ENCODE measurements at regions not wholly inside any gene's neighbourhood (a gene's known extent, or its start where the extent isn't known, plus 50 kb on each side); places are given as distances from the start of the nearest gene placed in this dataset.

DNA sequence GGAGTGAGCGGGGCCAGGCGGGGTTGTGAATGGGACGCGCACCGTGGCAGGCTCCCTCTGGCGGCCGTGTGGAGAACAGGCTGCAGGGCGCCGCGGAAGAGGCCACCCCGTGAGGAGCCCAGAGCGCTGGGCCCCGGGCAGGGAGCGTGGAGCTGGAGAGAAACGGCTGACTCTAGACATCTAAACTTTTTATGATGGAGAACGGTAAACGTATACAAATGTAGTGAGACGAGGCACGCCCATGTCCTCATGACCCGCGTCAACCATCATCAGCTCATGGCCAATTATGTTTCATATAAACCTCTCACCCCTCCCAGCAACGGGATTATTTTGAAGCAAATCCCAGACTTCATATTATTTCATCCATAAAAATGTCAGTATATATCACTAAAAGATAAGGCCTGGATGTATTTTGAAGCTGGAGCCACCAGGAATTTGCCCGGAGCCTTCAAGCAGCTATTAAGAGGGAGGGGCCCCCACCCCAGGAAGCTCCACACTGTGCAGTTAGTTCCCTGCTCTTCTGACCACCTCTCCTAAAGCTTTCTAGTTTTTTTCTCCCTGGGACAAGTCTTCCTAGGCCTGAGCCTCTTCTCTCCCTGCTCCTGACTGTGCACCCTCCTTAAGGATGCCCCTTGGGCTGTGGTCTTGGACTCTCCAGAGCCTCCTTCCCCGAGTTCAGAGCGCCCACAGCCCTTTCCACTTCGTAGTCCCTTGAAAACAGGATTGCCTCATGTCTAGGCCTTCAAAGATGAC lies 149.5 kb downstream of the SMAD6 start (continued):
- TF ChIP-seq ZNF436 (CRISPR knock-in tag; IDR thresholded peaks at IDR 0.05) (no peak), TAL1 (IDR thresholded peaks at IDR 0.05) (no peak), ZNF707 (CRISPR knock-in tag; conservative IDR thresholded peaks at IDR 0.05) (no peak), NFIX (CRISPR knock-in tag; IDR thresholded peaks at IDR 0.05; ENCODE audit: low read depth) (no peak), SIN3B (IDR thresholded peaks at IDR 0.05; ENCODE audit: low read depth) (no peak), CEBPB (tag; IDR thresholded peaks at IDR 0.05) (no peak), KLF6 (CRISPR knock-in tag; IDR thresholded peaks at IDR 0.05; ENCODE audit: borderline replicate concordance) (no peak), FOXK1 (CRISPR knock-in tag; IDR thresholded peaks at IDR 0.05; ENCODE audit: borderline replicate concordance) (no peak), CBX2 (IDR thresholded peaks at IDR 0.05; ENCODE audit: insufficient read depth, low read length, poor library complexity, severe bottlenecking) (no peak), ARID2 (IDR thresholded peaks at IDR 0.05) (no peak), TOE1 (IDR thresholded peaks at IDR 0.05; ENCODE audit: borderline replicate concordance) (no peak), TOE1 (CRISPR knock-in tag; IDR thresholded peaks at IDR 0.05; ENCODE audit: borderline replicate concordance, low read depth) (no peak), U2AF2 (optimal IDR thresholded peaks at IDR 0.05; ENCODE audit: low read depth, low read length) (no peak), PTRF (tag; IDR thresholded peaks at IDR 0.05) (no peak), ZFP1 (CRISPR knock-in tag; IDR thresholded peaks at IDR 0.05) (no peak), ATF1 (CRISPR knock-in tag; IDR thresholded peaks at IDR 0.05) (no peak), ATF1 (tag; IDR thresholded peaks at IDR 0.05) (peak; percentile 59), IFI16 (CRISPR knock-in tag; IDR thresholded peaks at IDR 0.05) (no peak), ZNF311 (CRISPR knock-in tag; IDR thresholded peaks at IDR 0.05) (no peak), ZNF23 (CRISPR knock-in tag; IDR thresholded peaks at IDR 0.05) (no peak), CTBP1 (IDR thresholded peaks at IDR 0.05; ENCODE audit: borderline replicate concordance) (peak; percentile 70; the same call in 1 of the 2 replicates), RBM25 (IDR thresholded peaks at IDR 0.05; ENCODE audit: low read depth, low read length, severe bottlenecking) (no peak), ZNF232 (CRISPR knock-in tag; IDR thresholded peaks at IDR 0.05) (no peak), CXXC5 (CRISPR knock-in tag; IDR thresholded peaks at IDR 0.05) (peak; percentile 77)
- TF ChIP-seq, protein P1, sequence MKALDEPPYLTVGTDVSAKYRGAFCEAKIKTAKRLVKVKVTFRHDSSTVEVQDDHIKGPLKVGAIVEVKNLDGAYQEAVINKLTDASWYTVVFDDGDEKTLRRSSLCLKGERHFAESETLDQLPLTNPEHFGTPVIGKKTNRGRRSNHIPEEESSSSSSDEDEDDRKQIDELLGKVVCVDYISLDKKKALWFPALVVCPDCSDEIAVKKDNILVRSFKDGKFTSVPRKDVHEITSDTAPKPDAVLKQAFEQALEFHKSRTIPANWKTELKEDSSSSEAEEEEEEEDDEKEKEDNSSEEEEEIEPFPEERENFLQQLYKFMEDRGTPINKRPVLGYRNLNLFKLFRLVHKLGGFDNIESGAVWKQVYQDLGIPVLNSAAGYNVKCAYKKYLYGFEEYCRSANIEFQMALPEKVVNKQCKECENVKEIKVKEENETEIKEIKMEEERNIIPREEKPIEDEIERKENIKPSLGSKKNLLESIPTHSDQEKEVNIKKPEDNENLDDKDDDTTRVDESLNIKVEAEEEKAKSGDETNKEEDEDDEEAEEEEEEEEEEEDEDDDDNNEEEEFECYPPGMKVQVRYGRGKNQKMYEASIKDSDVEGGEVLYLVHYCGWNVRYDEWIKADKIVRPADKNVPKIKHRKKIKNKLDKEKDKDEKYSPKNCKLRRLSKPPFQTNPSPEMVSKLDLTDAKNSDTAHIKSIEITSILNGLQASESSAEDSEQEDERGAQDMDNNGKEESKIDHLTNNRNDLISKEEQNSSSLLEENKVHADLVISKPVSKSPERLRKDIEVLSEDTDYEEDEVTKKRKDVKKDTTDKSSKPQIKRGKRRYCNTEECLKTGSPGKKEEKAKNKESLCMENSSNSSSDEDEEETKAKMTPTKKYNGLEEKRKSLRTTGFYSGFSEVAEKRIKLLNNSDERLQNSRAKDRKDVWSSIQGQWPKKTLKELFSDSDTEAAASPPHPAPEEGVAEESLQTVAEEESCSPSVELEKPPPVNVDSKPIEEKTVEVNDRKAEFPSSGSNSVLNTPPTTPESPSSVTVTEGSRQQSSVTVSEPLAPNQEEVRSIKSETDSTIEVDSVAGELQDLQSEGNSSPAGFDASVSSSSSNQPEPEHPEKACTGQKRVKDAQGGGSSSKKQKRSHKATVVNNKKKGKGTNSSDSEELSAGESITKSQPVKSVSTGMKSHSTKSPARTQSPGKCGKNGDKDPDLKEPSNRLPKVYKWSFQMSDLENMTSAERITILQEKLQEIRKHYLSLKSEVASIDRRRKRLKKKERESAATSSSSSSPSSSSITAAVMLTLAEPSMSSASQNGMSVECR (CRISPR knock-in tag; IDR thresholded peaks at IDR 0.05), result no peak
